Keratinocyte (primary cell): ENCODE measurements at regions not wholly inside any gene's neighbourhood (a gene's known extent, or its start where the extent isn't known, plus 50 kb on each side); places are given as distances from the start of the nearest gene placed in this dataset.
"Not testable (repeated sequence)": the region's sequence is repeated elsewhere in the genome, so short reads cannot be mapped to it uniquely, and the experiment has no call there.

Source experiments
- DNase-seq: peaks from one replicate; pipeline ENCODE4 v3.0.0-alpha.2; 2011; ENCODE audit warnings: low read depth, missing footprints, low spot score
- FAIRE-seq: peaks from 2 replicates; lab custom pipeline; 2011; peaks lifted over from hg19 to GRCh38; lab: Jason Lieb, UNC
- H2AFZ ChIP-seq: 2 replicates; pipeline ENCODE4 v1.6.0; 2012; ENCODE audit warnings: low read length, control low read depth, inconsistent platforms; ENCODE audit not compliant: control insufficient read depth
- H3K27ac ChIP-seq: 2 replicates; pipeline ENCODE4 v1.5.1; 2011; ENCODE audit warnings: low read length; ENCODE audit not compliant: control insufficient read depth, insufficient read depth
- H3K27me3 ChIP-seq: 3 replicates; pipeline ENCODE4 v1.6.0; 2011; ENCODE audit warnings: low read length; ENCODE audit not compliant: control insufficient read depth, insufficient read depth; ENCODE audit errors: extremely low read depth
- H3K36me3 ChIP-seq, 2 experiments: 2 replicates in 1 of 2; 3 replicates in 1 of 2; pipeline ENCODE4 v1.5.1; 2011; ENCODE audit warnings: low read length in 2 of 2, mild to moderate bottlenecking in 1 of 2; ENCODE audit not compliant: control insufficient read depth in 2 of 2, insufficient read depth in 2 of 2; ENCODE audit errors: extremely low read depth in 1 of 2
- H3K4me1 ChIP-seq: 3 replicates; pipeline ENCODE4 v1.5.1; 2011; ENCODE audit warnings: low read length; ENCODE audit not compliant: control insufficient read depth, insufficient read depth; ENCODE audit errors: extremely low read depth
- H3K4me2 ChIP-seq: 3 replicates; pipeline ENCODE4 v1.6.0; 2011; ENCODE audit warnings: low read depth, low read length; ENCODE audit not compliant: control insufficient read depth, insufficient read depth; ENCODE audit errors: extremely low read depth
- H3K4me3 ChIP-seq, 3 experiments: fragments of 200-600 bp in 1 of 3; sonication (generic) in 1 of 3; 2 replicates in 2 of 3; 3 replicates in 1 of 3; pipeline ENCODE4 v1.5.1; 2011 to 2016; ENCODE audit warnings: low read length in 3 of 3, mild to moderate bottlenecking in 3 of 3, control low read depth in 2 of 3, inconsistent platforms in 1 of 3, low read depth in 1 of 3, mixed read lengths in 1 of 3, mixed run types in 1 of 3, moderate library complexity in 1 of 3; ENCODE audit not compliant: control insufficient read depth in 2 of 3, insufficient read depth in 2 of 3; ENCODE audit errors: extremely low read depth in 1 of 3
- H3K79me2 ChIP-seq: 2 replicates; pipeline ENCODE4 v1.6.0; 2012; ENCODE audit warnings: low read length; ENCODE audit not compliant: control insufficient read depth, insufficient read depth
- H3K9ac ChIP-seq: 3 replicates; pipeline ENCODE4 v1.6.0; 2011; ENCODE audit warnings: low read length; ENCODE audit not compliant: control insufficient read depth, insufficient read depth; ENCODE audit errors: extremely low read depth
- H3K9me1 ChIP-seq: 3 replicates; pipeline ENCODE4 v1.6.0; 2011; ENCODE audit warnings: low read length; ENCODE audit not compliant: control insufficient read depth, insufficient read depth; ENCODE audit errors: extremely low read depth
- H3K9me3 ChIP-seq: 2 replicates; pipeline ENCODE4 v1.5.1; 2012; ENCODE audit warnings: low read depth, low read length; ENCODE audit not compliant: control insufficient read depth
- H4K20me1 ChIP-seq: 3 replicates; pipeline ENCODE4 v1.6.0; 2011; ENCODE audit warnings: low read length; ENCODE audit not compliant: control insufficient read depth, insufficient read depth; ENCODE audit errors: extremely low read depth
- dilution Hi-C: fragments of 300-500 bp; cut with MboI; formaldehyde crosslinking; loops from one replicate; pipeline ENCODE4 v1.7.0; 2020; ENCODE audit warnings: low sequenced_read_pairs; ENCODE audit not compliant: extremely low pct_ligation_motif_present

GRCh38 chr9:39665020-39665419, 309.6 kb downstream of the SPATA31A1 start:
- H3K4me3 ChIP-seq, H3K27me3 ChIP-seq, H3K79me2 ChIP-seq, H3K9ac ChIP-seq, H3K4me2 ChIP-seq, H4K20me1 ChIP-seq, DNase-seq, H3K9me1 ChIP-seq, H3K36me3 ChIP-seq, dilution Hi-C loops, FAIRE-seq, H3K4me1 ChIP-seq, H3K9me3 ChIP-seq, H2AFZ ChIP-seq, H3K27ac ChIP-seq: not testable (repeated sequence)

- dilution Hi-C loops, H3K9ac ChIP-seq, DNase-seq: not testable (repeated sequence)
Observed at GRCh38 chr9:39674437-39675210, 319.2 kb downstream of the SPATA31A1 start.

GRCh38 chr9:39675211-39675553, 319.7 kb downstream of the SPATA31A1 start:
- H3K4me1 ChIP-seq, H3K27me3 ChIP-seq, dilution Hi-C loops, H3K9me1 ChIP-seq, H3K79me2 ChIP-seq, H3K4me3 ChIP-seq, H3K27ac ChIP-seq, H4K20me1 ChIP-seq, H3K9ac ChIP-seq, H3K4me2 ChIP-seq, H3K9me3 ChIP-seq, DNase-seq, H3K36me3 ChIP-seq, H2AFZ ChIP-seq, FAIRE-seq: not testable (repeated sequence)

More at GRCh38 chr9:39674437-39675210, 319.2 kb downstream of the SPATA31A1 start:
- not testable (repeated sequence) for H3K4me3 ChIP-seq, H3K4me2 ChIP-seq, H3K4me1 ChIP-seq, H3K36me3 ChIP-seq, H3K79me2 ChIP-seq, H3K9me1 ChIP-seq, H4K20me1 ChIP-seq, H2AFZ ChIP-seq, H3K27me3 ChIP-seq, H3K27ac ChIP-seq, H3K9me3 ChIP-seq, FAIRE-seq

- H3K4me3 ChIP-seq, H3K9me3 ChIP-seq, H3K4me2 ChIP-seq, H3K27ac ChIP-seq, H4K20me1 ChIP-seq, DNase-seq, H3K79me2 ChIP-seq, H3K9me1 ChIP-seq, H2AFZ ChIP-seq, dilution Hi-C loops, H3K4me1 ChIP-seq, H3K36me3 ChIP-seq, H3K9ac ChIP-seq, FAIRE-seq, H3K27me3 ChIP-seq: not testable (repeated sequence)
Observed at GRCh38 chr9:39678534-39679263, 323.2 kb downstream of the SPATA31A1 start.
